Activated naive CD8-positive, alpha-beta T cell treated with anti-CD3 and anti-CD28 coated beads for 36 hours (primary cell): ENCODE measurements at regions not wholly inside any gene's neighbourhood (a gene's known extent, or its start where the extent isn't known, plus 50 kb on each side); places are given as distances from the start of the nearest gene placed in this dataset.

ENCODE experiments used
- DNase-seq: peaks from one replicate; pipeline ENCODE4 v3.0.0; 2021
- H3K27ac Mint-ChIP-seq: one replicate; pipeline ENCODE4 v1.8.0; 2022; ENCODE audit warnings: mild to moderate bottlenecking, moderate library complexity, mixed read lengths
- H3K27me3 Mint-ChIP-seq: one replicate; pipeline ENCODE4 v1.8.0; 2022; ENCODE audit warnings: mild to moderate bottlenecking, mixed read lengths
- H3K36me3 Mint-ChIP-seq: one replicate; pipeline ENCODE4 v1.8.0; 2021; ENCODE audit warnings: mild to moderate bottlenecking, mixed read lengths
- H3K4me1 Mint-ChIP-seq: one replicate; pipeline ENCODE4 v1.8.0; 2021; ENCODE audit warnings: mixed read lengths
- H3K4me3 Mint-ChIP-seq: one replicate; pipeline ENCODE4 v1.8.0; 2022; ENCODE audit warnings: mild to moderate bottlenecking, moderate library complexity, mixed read lengths
- H3K9me3 Mint-ChIP-seq: one replicate; pipeline ENCODE4 v1.8.0; 2022; ENCODE audit warnings: mixed read lengths

DNA sequence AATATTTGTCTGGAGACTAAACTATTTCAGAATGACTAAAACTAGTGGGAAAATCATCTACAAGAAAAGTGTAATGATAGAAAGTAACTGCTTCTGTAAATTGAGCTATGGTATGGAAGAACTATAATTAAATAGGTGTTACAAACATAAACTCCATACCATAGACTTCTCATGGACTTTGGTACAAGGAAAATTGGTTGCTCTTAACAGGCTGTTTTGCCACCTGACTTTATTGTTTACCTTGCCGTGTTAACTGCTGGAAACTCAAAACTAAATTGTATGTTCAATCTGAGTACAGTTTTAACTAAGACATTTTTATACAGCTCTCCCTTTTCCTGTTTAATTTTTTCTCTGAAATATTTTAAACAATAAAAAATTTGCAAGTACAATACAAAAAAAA is 261.8 kb upstream of the POU3F2 start:
- Mint-ChIP-seq H3K36me3 (no peaks in the 10 kb centered on the region), H3K4me3 (no peak overlapping the region), H3K27me3 (no peaks in the 10 kb centered on the region), H3K4me1 (no peaks in the 10 kb centered on the region), H3K27ac (no peak overlapping the region), H3K9me3 (no peaks in the 10 kb centered on the region)
- no peak for DNase-seq

DNA sequence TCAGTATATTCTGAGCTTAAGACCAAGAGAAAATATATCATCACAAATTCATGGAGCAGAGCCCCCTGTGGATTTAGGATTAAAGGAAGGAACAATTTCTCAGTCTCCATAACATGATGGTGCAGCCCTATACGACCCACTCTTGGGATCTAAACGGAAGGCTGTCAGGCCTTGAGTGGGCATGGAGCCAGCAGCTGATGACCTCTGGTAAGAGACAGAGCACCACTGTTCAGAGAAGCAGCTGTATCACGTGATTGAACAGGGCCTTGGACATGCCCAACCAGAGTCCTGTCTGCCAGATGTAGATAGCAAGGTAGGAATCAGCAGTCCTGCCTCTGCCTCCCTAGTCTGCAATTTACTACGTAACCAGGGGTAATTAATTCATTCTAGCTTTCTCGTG is 259.4 kb upstream of the POU3F2 start:
- no peak for DNase-seq
- Mint-ChIP-seq H3K27me3 (no peaks in the 10 kb centered on the region), H3K4me3 (no peak overlapping the region), H3K9me3 (no peaks in the 10 kb centered on the region), H3K36me3 (no peaks in the 10 kb centered on the region), H3K27ac (no peak overlapping the region), H3K4me1 (no peaks in the 10 kb centered on the region)

DNA sequence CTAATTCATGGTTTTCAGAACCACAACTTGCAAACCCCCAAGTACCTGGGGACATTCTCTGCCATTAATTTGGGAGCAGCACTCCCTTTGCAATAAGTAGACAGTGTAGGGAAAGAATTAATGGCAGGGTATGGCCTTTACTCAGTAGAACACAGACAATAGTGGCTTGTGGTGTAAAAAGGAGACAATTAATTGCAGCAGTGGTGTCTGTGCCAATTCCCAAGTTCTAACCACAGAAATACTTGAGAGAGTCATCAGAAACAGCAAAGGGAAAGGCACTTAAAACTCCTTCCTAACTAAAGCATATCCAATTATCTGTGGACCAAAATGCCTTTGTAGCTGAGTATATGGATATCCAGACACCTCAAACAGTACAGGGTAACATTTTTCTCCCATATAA is 257.6 kb upstream of the POU3F2 start:
- no peak for DNase-seq
- Mint-ChIP-seq H3K27ac (no peak overlapping the region), H3K36me3 (no peaks in the 10 kb centered on the region), H3K9me3 (no peaks in the 10 kb centered on the region), H3K27me3 (no peaks in the 10 kb centered on the region), H3K4me1 (no peaks in the 10 kb centered on the region), H3K4me3 (no peak overlapping the region)

DNA sequence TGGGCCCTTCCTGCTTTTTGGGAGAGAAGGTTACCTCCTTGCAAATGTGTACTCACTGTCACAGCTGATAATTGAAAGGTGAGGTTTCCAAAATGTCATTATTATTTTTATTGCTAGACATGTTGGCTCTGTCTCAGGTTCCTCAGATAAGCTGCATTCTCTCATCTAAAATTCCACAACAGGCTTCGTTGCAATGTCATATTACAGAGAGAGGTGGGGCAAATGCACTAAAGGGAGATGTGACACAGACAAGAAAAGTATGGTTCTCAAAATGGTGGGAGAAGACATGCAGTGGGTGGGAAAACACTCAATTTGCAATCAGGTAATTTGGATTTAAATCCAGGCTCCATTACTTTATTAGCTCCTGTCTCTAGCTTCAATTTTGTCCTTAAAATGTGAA is 256.4 kb upstream of the POU3F2 start:
- Mint-ChIP-seq H3K4me1 (no peaks in the 10 kb centered on the region), H3K4me3 (no peak overlapping the region), H3K27ac (no peak overlapping the region), H3K9me3 (no peaks in the 10 kb centered on the region), H3K27me3 (no peaks in the 10 kb centered on the region), H3K36me3 (no peaks in the 10 kb centered on the region)
- no peak for DNase-seq

DNA sequence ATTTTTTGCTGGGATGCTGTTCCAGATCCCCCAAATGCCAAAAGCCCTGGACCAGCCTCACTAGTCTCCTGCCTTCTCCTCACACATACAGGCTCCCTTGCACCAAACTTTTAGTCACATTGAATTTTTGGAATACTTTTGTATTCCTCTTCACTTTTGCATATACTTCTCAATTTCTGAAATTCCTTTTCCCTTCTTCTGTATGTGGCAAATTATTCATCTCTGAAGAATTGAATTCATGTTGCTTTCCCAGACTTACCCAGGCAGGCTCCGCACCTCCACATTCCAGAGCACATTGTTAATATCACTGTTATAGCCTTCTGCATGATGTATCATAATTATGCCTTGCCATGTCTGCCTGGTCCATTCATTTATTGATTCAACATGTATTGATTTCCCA is 255.3 kb upstream of the POU3F2 start:
- no peak for DNase-seq
- Mint-ChIP-seq H3K27ac (no peak overlapping the region), H3K4me3 (no peak overlapping the region), H3K4me1 (no peaks in the 10 kb centered on the region), H3K9me3 (no peaks in the 10 kb centered on the region), H3K27me3 (no peaks in the 10 kb centered on the region), H3K36me3 (no peaks in the 10 kb centered on the region)

DNA sequence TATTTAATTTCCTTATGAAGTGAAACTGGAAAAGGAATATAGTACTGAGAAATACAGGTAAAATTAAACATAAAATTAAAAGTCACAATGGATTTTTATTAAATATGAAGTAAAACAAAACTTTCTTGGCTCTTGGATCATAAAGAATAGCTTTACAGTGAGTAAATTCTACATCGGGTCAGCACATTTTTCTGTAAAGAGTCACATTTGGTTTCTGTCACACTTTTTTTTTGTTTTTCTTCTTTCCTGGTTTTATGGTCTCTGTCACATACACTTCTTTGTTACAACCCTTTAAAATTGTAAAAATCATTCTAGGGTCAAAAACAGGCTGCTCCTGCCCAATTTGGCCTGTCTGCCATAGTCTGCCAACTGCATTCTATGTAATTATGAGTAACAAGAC is 254.4 kb upstream of the POU3F2 start:
- no peaks in the 10 kb centered on the region for H3K9me3 Mint-ChIP-seq
- H3K27me3 Mint-ChIP-seq = no peaks in the 10 kb centered on the region
- H3K36me3 Mint-ChIP-seq = no peaks in the 10 kb centered on the region
- DNase-seq = no peak
- H3K4me1 Mint-ChIP-seq = no peaks in the 10 kb centered on the region
- H3K4me3 Mint-ChIP-seq = no peak overlapping the region
- H3K27ac Mint-ChIP-seq = no peak overlapping the region

DNA sequence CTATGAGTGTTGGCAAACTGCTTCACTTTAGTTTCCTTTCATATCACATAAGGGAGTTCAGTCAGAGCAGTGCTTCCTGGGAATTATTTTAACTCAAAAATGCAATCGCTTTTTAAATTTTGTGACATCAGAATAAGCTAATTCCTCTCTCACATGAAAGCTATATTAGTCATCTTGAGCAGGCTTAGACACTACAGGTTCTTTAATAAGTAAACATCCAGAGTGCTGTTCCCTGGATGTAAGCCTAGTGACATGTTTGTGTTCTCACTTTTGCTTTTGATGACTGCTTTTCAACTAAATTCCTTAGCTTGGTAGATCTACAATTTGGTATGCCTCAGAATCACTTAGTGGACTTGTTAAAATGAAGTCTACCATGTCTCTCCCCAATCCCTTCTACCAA is 252.7 kb upstream of the POU3F2 start:
- Mint-ChIP-seq H3K9me3 (no peaks in the 10 kb centered on the region), H3K4me1 (no peaks in the 10 kb centered on the region), H3K36me3 (no peaks in the 10 kb centered on the region), H3K27ac (no peak overlapping the region), H3K4me3 (no peak overlapping the region), H3K27me3 (no peaks in the 10 kb centered on the region)
- no peak for DNase-seq

DNA sequence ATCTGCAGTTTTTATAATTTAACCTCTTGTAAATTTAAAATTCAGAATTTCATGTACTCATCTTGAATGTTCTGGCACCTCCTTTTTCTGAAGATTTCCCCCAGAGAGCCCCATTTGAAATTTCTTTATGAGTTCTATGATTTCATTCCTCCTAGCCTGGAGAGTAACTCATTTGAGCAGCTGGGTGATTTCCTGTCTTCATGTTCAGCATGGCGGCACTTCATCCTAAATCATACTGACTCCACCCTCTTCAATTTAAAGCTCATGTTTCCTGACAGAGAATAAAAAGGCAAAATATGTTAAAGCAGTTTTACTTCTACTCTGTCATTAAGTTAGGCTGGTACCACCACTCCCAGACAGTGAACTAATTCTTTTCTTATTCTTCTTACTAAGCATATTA is 250.9 kb upstream of the POU3F2 start:
- peaks cover 5% of the 10 kb centered on the region for H3K27me3 Mint-ChIP-seq
- DNase-seq = no peak
- no peaks in the 10 kb centered on the region for H3K36me3 Mint-ChIP-seq
- H3K9me3 Mint-ChIP-seq = no peaks in the 10 kb centered on the region
- no peak overlapping the region for H3K4me3 Mint-ChIP-seq
- H3K27ac Mint-ChIP-seq = no peak overlapping the region
- no peaks in the 10 kb centered on the region for H3K4me1 Mint-ChIP-seq

DNA sequence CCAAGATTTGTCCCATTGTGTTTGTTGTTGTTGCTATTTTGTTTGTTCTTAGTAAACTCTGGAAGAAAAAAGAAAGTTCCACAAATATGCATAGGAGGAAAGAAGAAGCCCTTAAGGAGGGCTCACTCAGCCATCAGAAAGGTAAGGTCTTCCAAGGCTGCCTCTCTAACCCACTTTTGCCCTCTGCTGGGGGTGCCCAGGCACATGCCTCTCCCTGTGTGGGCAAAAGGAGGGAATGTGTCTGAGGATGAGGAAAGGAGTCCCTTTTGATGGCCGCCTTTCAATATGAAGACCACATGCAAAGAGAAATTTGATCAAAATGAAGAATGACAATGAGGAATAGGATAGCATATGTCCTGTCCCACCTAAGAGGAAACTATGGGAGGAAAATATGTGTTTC is 248.2 kb upstream of the POU3F2 start:
- DNase-seq = no peak
- no peak overlapping the region for H3K4me3 Mint-ChIP-seq
- peaks cover 5% of the 10 kb centered on the region for H3K27me3 Mint-ChIP-seq
- no peaks in the 10 kb centered on the region for H3K9me3 Mint-ChIP-seq
- no peaks in the 10 kb centered on the region for H3K36me3 Mint-ChIP-seq
- no peak overlapping the region for H3K27ac Mint-ChIP-seq
- H3K4me1 Mint-ChIP-seq = no peaks in the 10 kb centered on the region

DNA sequence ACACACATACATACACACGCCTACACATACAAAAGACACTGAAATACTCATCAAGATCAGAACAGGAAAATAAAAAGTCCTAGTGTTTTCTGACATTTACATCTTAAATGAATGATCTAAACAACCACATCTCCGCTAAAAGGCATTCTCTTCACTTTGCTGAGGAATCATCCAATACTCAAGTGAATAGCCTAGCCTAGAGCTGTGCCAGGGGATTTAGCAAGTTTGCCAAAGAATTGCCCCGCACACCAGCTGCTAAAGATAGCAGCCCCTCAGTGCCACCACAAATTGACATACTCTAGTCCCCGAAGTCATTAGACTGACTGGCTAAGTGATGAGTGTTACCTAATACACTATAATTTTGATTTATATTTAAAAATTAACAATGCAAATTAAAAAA is 246.8 kb upstream of the POU3F2 start:
- no peak overlapping the region for H3K4me3 Mint-ChIP-seq
- H3K36me3 Mint-ChIP-seq = no peaks in the 10 kb centered on the region
- H3K4me1 Mint-ChIP-seq = no peaks in the 10 kb centered on the region
- no peak for DNase-seq
- no peaks in the 10 kb centered on the region for H3K9me3 Mint-ChIP-seq
- H3K27ac Mint-ChIP-seq = no peak overlapping the region
- peaks cover 5% of the 10 kb centered on the region for H3K27me3 Mint-ChIP-seq

DNA sequence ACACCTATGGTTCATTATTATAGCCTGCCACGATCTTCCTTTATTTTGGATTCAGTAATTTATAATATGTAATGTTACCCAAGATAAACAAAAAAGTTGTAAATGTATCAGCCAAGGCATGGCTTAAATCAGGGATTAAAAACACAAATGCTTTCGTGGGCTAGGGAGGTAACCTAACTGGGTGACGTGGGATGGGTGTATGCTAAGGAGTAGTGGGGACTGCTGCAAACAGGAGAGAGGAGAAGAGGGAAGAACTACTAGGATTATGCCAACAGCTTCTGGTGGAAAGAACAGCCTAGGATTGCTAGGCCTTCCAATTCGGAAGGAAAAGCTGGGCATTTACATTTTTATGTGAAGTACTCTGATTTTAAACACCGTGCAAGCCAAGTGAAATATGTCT is 244.8 kb upstream of the POU3F2 start:
- no peak for DNase-seq
- no peak overlapping the region for H3K4me3 Mint-ChIP-seq
- H3K4me1 Mint-ChIP-seq = no peaks in the 10 kb centered on the region
- no peaks in the 10 kb centered on the region for H3K9me3 Mint-ChIP-seq
- no peak overlapping the region for H3K27ac Mint-ChIP-seq
- H3K27me3 Mint-ChIP-seq = peaks cover 5% of the 10 kb centered on the region
- H3K36me3 Mint-ChIP-seq = no peaks in the 10 kb centered on the region

DNA sequence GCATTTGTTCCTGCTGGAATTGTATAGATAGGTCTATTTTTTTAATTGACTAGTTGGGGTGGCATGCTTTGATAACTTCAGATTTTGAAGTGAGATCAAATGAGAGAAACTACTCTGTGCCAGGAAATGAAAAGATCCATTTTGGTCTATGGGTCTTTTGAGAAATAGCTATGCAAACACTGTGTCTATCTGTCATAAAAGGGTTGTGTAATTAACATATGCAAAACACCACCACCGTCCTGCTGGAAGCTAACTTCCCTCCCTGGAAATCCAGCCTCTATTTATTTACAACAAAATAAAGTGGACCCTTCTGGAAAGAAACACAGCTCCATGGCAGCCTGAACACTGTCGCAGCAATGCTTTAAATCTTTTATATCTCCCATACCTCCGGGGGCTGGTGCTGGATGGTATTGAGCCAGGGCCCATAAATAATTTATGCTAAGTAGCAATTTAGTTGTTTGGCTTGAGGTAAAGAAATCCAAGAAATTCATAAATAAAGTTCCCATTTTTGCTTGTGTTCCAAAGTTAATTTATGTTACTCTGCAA is 244.2 kb upstream of the POU3F2 start:
- Mint-ChIP-seq H3K36me3 (no peaks in the 10 kb centered on the region), H3K4me3 (no peak overlapping the region), H3K27me3 (peaks cover 5% of the 10 kb centered on the region), H3K4me1 (no peaks in the 10 kb centered on the region), H3K9me3 (no peaks in the 10 kb centered on the region), H3K27ac (no peak overlapping the region)
- no peak for DNase-seq

DNA sequence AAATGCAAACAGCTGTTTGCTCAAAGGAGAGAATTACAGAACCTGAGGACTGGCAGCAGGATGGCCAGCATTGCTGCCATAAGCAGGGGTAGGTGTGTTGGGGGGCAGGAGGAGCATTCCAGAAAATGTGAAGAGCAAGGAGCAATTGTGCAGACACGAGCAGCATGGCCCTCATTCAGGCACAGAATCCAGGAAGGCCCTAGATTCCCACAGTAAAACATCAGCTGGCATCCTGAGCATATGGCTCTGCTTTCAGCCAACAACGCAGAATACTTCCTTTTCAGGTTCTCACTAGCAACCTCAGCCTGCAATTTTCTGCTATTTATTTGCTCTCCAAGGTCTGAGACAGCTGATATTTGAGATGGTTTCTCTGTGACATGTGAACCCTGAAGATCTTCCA is 243.4 kb upstream of the POU3F2 start:
- no peak for DNase-seq
- peaks cover 5% of the 10 kb centered on the region for H3K27me3 Mint-ChIP-seq
- H3K36me3 Mint-ChIP-seq = no peaks in the 10 kb centered on the region
- no peak overlapping the region for H3K27ac Mint-ChIP-seq
- H3K4me3 Mint-ChIP-seq = no peak overlapping the region
- H3K9me3 Mint-ChIP-seq = peaks cover 1% of the 10 kb centered on the region
- H3K4me1 Mint-ChIP-seq = no peaks in the 10 kb centered on the region

DNA sequence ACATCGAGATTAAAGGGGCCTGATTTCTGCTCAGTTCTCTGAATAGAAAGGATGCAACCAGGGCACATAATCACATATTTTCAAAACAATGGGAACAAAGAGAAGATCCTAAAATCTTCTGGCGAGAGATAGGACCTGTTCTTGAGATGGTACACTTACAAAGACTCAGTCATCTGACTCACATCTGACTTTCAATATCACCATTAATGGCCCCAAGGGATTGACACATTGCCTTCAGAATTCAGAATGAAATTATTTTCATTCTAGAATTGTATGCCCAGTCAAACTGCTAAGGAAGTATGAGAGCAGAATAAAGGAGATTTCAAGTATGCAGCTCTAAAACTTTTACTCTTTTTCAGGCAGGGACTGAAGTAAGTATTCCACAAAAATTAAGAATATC is 240.7 kb upstream of the POU3F2 start:
- Mint-ChIP-seq H3K4me1 (no peaks in the 10 kb centered on the region), H3K4me3 (no peak overlapping the region), H3K9me3 (peaks cover 1% of the 10 kb centered on the region), H3K36me3 (no peaks in the 10 kb centered on the region), H3K27me3 (no peaks in the 10 kb centered on the region), H3K27ac (no peak overlapping the region)
- no peak for DNase-seq

DNA sequence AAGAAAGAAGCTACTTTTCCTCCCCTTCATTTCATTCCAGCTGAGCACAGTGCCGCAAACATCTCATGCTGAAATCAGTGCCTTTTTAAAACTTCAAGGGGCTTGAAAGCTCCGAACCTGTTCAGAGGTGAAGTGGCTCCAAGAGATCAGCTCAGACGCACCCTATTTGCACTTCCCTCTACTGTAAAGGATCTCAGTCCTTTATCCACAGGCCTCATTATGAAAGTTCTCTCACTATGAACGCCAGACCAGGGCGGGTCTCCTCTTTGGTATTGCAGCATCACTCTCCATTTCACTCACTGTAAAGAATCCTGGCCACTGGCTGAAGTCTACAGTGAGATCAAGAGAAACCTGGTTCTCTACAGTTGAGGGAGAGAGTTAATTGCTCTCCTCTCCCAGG is 232.7 kb upstream of the POU3F2 start:
- no peaks in the 10 kb centered on the region for H3K4me1 Mint-ChIP-seq
- no peak for DNase-seq
- no peak overlapping the region for H3K27ac Mint-ChIP-seq
- H3K4me3 Mint-ChIP-seq = no peak overlapping the region
- no peaks in the 10 kb centered on the region for H3K9me3 Mint-ChIP-seq
- no peaks in the 10 kb centered on the region for H3K27me3 Mint-ChIP-seq
- H3K36me3 Mint-ChIP-seq = no peaks in the 10 kb centered on the region

DNA sequence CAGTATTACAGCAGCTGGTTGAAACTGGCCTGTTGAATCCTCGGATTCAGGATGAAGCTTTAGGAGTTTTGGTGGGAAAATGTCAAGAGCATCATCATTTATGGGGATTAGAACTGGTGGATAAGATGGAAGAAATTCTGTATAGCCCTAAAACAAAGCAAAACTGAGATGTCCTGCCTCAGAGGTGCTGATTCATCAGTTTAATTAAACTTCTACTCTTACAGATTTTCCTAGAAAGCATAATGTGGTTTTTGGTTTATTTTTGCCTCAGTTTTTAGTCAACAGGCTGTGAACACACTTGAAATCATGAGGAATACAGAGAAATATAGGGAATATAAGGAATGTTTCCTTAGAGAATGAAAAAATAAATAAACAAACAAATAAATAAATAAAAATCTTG is 228.7 kb upstream of the POU3F2 start:
- Mint-ChIP-seq H3K4me1 (no peaks in the 10 kb centered on the region), H3K4me3 (no peak overlapping the region), H3K27ac (no peak overlapping the region), H3K36me3 (no peaks in the 10 kb centered on the region), H3K27me3 (no peaks in the 10 kb centered on the region), H3K9me3 (no peaks in the 10 kb centered on the region)
- no peak for DNase-seq
